Cardiac muscle cell (in vitro differentiated cells and primary cell): ENCODE measurements at regions not wholly inside any gene's neighbourhood (a gene's known extent, or its start where the extent isn't known, plus 50 kb on each side); places are given as distances from the start of the nearest gene placed in this dataset.

Experiments
- DNase-seq, 2 donors: peaks; one replicate each; pipeline versions ENCODE4 v3.0.0 to v3.0.0-alpha.2; 2010 to 2017; ENCODE audit warnings: low read depth in 1 of 2, low spot score in 1 of 2
- H3K27ac ChIP-seq: fragments of 200-600 bp; sonication (generic); 2 replicates; pipeline ENCODE4 v1.5.1; 2016
- H3K27me3 ChIP-seq: fragments of 200-600 bp; sonication (generic); 2 replicates; pipeline ENCODE4 v1.6.0; 2016; ENCODE audit warnings: control low read depth
- H3K36me3 ChIP-seq: fragments of 200-600 bp; sonication (generic); 2 replicates; pipeline ENCODE4 v1.5.1; 2016; ENCODE audit warnings: control low read depth
- H3K4me1 ChIP-seq: fragments of 200-600 bp; sonication (generic); 2 replicates; pipeline ENCODE4 v1.8.1; 2017; ENCODE audit warnings: low read depth, mild to moderate bottlenecking, mixed run types
- H3K4me3 ChIP-seq: fragments of 200-600 bp; sonication (generic); 2 replicates; pipeline ENCODE4 v1.5.1; 2016; ENCODE audit warnings: mild to moderate bottlenecking
- H3K9me3 ChIP-seq: fragments of 200-600 bp; sonication (generic); 2 replicates; pipeline ENCODE4 v1.5.1; 2017; ENCODE audit warnings: low read depth, mild to moderate bottlenecking, control low read depth
- CTCF ChIP-seq: IDR thresholded peaks from 2 replicates; pipeline ENCODE4 v1.5.1; 2012; ENCODE audit warnings: low read depth, mild to moderate bottlenecking, low read length

GRCh38 chr4:188767496-188767895 lies 628.3 kb downstream of the TRIML1 start:
- H3K9me3 ChIP-seq: no peaks in the 10 kb centered on the region
- no peaks in the 10 kb centered on the region for H3K4me1 ChIP-seq
- DNase-seq: no peak
- no peak for TF ChIP-seq CTCF
- H3K36me3 ChIP-seq: no peaks in the 10 kb centered on the region
- no peak overlapping the region for H3K27ac ChIP-seq
- H3K4me3 ChIP-seq: no peak overlapping the region
- H3K27me3 ChIP-seq: no peaks in the 10 kb centered on the region

- TF ChIP-seq CTCF: no peak
- H3K9me3 ChIP-seq: no peaks in the 10 kb centered on the region
- H3K36me3 ChIP-seq: no peaks in the 10 kb centered on the region
- no peaks in the 10 kb centered on the region for H3K27me3 ChIP-seq
- no peak overlapping the region for H3K4me3 ChIP-seq
- H3K27ac ChIP-seq: no peak overlapping the region
- DNase-seq: no peak
- H3K4me1 ChIP-seq: no peaks in the 10 kb centered on the region
Observed at GRCh38 chr4:188778905-188779304, 639.7 kb downstream of the TRIML1 start.

GRCh38 chr4:188779581-188779980 lies 640.3 kb downstream of the TRIML1 start:
- Histone ChIP-seq H3K27ac (no peak overlapping the region), H3K27me3 (no peaks in the 10 kb centered on the region), H3K4me1 (no peaks in the 10 kb centered on the region), H3K4me3 (no peak overlapping the region), H3K9me3 (no peaks in the 10 kb centered on the region), H3K36me3 (no peaks in the 10 kb centered on the region)
- no peak for DNase-seq
- no peak for TF ChIP-seq CTCF

- no peaks in the 10 kb centered on the region for H3K9me3 ChIP-seq
- no peak overlapping the region for H3K27ac ChIP-seq
- no peaks in the 10 kb centered on the region for H3K27me3 ChIP-seq
- no peaks in the 10 kb centered on the region for H3K4me1 ChIP-seq
- H3K36me3 ChIP-seq: no peaks in the 10 kb centered on the region
- DNase-seq: no peak
- no peak overlapping the region for H3K4me3 ChIP-seq
- TF ChIP-seq CTCF: no peak
Observed at GRCh38 chr4:188780028-188780427, 640.8 kb downstream of the TRIML1 start.

GRCh38 chr4:188780686-188781085 lies 641.4 kb downstream of the TRIML1 start:
- Histone ChIP-seq H3K4me1 (no peaks in the 10 kb centered on the region), H3K27ac (no peak overlapping the region), H3K9me3 (no peaks in the 10 kb centered on the region), H3K27me3 (no peaks in the 10 kb centered on the region), H3K36me3 (no peaks in the 10 kb centered on the region), H3K4me3 (no peak overlapping the region)
- DNase-seq: no peak
- TF ChIP-seq CTCF: no peak

GRCh38 chr4:188781655-188782054 lies 642.4 kb downstream of the TRIML1 start:
- H3K27ac ChIP-seq: no peak overlapping the region
- H3K36me3 ChIP-seq: no peaks in the 10 kb centered on the region
- no peak for TF ChIP-seq CTCF
- peak in 1 of 2 donors; percentile 32 for DNase-seq
- no peaks in the 10 kb centered on the region for H3K9me3 ChIP-seq
- no peaks in the 10 kb centered on the region for H3K4me1 ChIP-seq
- H3K4me3 ChIP-seq: no peak overlapping the region
- H3K27me3 ChIP-seq: no peaks in the 10 kb centered on the region
